ENCODE measurements at regions not wholly inside any gene's neighbourhood (a gene's known extent, or its start where the extent isn't known, plus 50 kb on each side); places are given as distances from the start of the nearest gene placed in this dataset.

GRCh38 chr5:123746683-123747360 lies 234.8 kb downstream of the CSNK1G3 start:
- no peak for ATAC-seq
- H3K27me3 ChIP-seq (ENCODE audit: low read depth), result no peaks in the 10 kb centered on the region
- intact Hi-C loops (cut with DNase I), result no loop called here

GRCh38 chr5:123743990-123744583 lies 232.1 kb downstream of the CSNK1G3 start:
- Histone ChIP-seq H3K9me3 (no peaks in the 10 kb centered on the region), H3K36me3 (no peaks in the 10 kb centered on the region), H3K4me1 (no peaks in the 10 kb centered on the region), H3K4me3 (no peak overlapping the region), H3K27ac (no peak overlapping the region), H3K27me3 (ENCODE audit: low read depth) (no peaks in the 10 kb centered on the region)
- intact Hi-C loops (cut with DNase I), result no loop called here
- ATAC-seq, result no peak
- DNase-seq, result no peak
- no peak for TF ChIP-seq CTCF (IDR thresholded peaks at IDR 0.05)

More at GRCh38 chr5:123746683-123747360, 234.8 kb downstream of the CSNK1G3 start:
- no peaks in the 10 kb centered on the region for H3K4me1 ChIP-seq
- H3K36me3 ChIP-seq, result no peaks in the 10 kb centered on the region
- H3K27ac ChIP-seq, result no peak overlapping the region
- TF ChIP-seq CTCF (IDR thresholded peaks at IDR 0.05), result no peak
- H3K4me3 ChIP-seq, result no peak overlapping the region
- no peaks in the 10 kb centered on the region for H3K9me3 ChIP-seq
- DNase-seq, result no peak

- H3K9me3 ChIP-seq, result peaks cover 12% of the 10 kb centered on the region
- intact Hi-C loops (cut with DNase I), result no loop called here
- ATAC-seq (no peak), DNase-seq (no peak)
- no peaks in the 10 kb centered on the region for H3K4me1 ChIP-seq
- no peak for TF ChIP-seq CTCF (IDR thresholded peaks at IDR 0.05)
- H3K27ac ChIP-seq, result no peak overlapping the region
- no peaks in the 10 kb centered on the region for H3K36me3 ChIP-seq
- no peak overlapping the region for H3K4me3 ChIP-seq
- no peaks in the 10 kb centered on the region for H3K27me3 ChIP-seq (ENCODE audit: low read depth)
Observed at GRCh38 chr5:123735384-123735783, 223.4 kb downstream of the CSNK1G3 start.

GRCh38 chr5:123732257-123732656 lies 220.3 kb downstream of the CSNK1G3 start:
- no peak for ATAC-seq
- H3K4me1 ChIP-seq, result no peaks in the 10 kb centered on the region
- DNase-seq, result no peak
- TF ChIP-seq CTCF (IDR thresholded peaks at IDR 0.05), result no peak
- intact Hi-C loops (cut with DNase I), result no loop called here
- H3K4me3 ChIP-seq, result no peak overlapping the region
- H3K9me3 ChIP-seq, result peaks cover 16% of the 10 kb centered on the region
- H3K27me3 ChIP-seq (ENCODE audit: low read depth), result no peaks in the 10 kb centered on the region
- no peaks in the 10 kb centered on the region for H3K36me3 ChIP-seq
- no peak overlapping the region for H3K27ac ChIP-seq

- H3K27ac ChIP-seq, result no peak overlapping the region
- no peak for TF ChIP-seq CTCF (IDR thresholded peaks at IDR 0.05)
- DNase-seq (no peak), ATAC-seq (no peak)
- no peaks in the 10 kb centered on the region for H3K27me3 ChIP-seq (ENCODE audit: low read depth)
- H3K4me1 ChIP-seq, result no peaks in the 10 kb centered on the region
- H3K4me3 ChIP-seq, result no peak overlapping the region
- no peaks in the 10 kb centered on the region for H3K9me3 ChIP-seq
- intact Hi-C loops (cut with DNase I), result no loop called here
- no peaks in the 10 kb centered on the region for H3K36me3 ChIP-seq
Observed at GRCh38 chr5:123722451-123722850, 210.5 kb downstream of the CSNK1G3 start.
